Endometrial microvascular endothelial cells (primary cell): ENCODE measurements at regions not wholly inside any gene's neighbourhood (a gene's known extent, or its start where the extent isn't known, plus 50 kb on each side); places are given as distances from the start of the nearest gene placed in this dataset.
"Not testable (repeated sequence)": the region's sequence is repeated elsewhere in the genome, so short reads cannot be mapped to it uniquely, and the experiment has no call there.

Experiments
- in situ Hi-C: cut with HindIII; loops from 2 replicates; pipeline ENCODE4 v1.10.0; 2017; ENCODE audit warnings: low sequenced_read_pairs, low pct_unique_long_range_greater_than_20kb; ENCODE audit errors: inconsistent ontology term

DNA sequence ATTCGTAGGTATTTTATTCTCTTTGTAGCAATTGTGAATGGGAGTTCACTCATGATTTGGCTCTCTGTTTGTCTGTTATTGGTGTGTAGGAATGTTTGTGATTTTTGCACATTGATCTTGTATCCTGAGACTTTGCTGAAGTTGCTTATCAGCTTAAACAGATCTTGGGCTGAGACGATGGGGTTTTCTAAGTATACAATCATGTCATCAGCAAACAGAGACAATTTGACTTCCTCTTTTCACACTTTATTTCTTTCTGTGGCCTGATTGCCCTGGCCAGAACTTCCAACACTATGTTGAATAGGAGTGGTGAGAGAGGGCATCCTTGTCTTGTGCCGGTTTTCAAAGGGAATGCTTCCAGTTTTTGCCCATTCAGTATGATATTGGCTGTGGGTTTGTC, 252.3 kb upstream of the CTNNB1 start:
- in situ Hi-C loops: not testable (repeated sequence)

DNA sequence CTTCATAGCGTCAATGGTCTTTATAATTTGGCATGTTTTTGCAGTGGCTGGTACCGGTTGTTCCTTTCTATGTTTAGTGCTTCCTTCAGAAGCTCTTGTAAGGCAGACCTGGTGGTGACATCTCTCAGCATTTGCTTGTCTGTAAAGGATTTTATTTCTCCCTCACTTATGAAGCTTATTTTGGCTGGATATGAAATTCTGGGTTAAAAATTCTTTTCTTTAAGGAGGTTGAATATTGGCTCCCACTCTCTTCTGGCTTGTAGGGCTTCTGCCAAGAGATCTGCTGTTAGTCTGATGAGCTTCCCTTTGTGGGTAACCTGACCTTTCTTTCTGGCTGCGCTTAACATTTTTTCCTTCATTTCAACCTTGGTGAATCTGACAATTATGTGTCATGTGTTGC, 250.0 kb upstream of the CTNNB1 start:
- in situ Hi-C loops: not testable (repeated sequence)

DNA sequence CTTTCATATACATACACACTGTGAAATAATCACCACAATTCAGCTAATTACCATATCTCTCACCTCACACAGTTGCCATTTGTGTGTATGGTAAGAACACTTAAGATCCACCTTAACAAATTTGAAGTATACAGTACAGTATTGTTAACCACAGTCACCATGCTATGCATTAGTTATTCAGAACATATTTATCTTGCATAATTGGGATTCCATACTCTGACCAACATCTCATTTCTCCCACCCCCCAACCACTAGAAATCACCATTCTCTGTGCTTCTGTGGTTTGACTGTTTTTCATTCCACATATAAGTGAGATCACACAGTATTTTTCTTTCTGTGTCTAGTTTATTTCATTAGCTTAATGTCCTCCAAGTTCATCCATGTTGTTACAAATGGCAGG, 247.7 kb upstream of the CTNNB1 start:
- in situ Hi-C loops: no loop called here

DNA sequence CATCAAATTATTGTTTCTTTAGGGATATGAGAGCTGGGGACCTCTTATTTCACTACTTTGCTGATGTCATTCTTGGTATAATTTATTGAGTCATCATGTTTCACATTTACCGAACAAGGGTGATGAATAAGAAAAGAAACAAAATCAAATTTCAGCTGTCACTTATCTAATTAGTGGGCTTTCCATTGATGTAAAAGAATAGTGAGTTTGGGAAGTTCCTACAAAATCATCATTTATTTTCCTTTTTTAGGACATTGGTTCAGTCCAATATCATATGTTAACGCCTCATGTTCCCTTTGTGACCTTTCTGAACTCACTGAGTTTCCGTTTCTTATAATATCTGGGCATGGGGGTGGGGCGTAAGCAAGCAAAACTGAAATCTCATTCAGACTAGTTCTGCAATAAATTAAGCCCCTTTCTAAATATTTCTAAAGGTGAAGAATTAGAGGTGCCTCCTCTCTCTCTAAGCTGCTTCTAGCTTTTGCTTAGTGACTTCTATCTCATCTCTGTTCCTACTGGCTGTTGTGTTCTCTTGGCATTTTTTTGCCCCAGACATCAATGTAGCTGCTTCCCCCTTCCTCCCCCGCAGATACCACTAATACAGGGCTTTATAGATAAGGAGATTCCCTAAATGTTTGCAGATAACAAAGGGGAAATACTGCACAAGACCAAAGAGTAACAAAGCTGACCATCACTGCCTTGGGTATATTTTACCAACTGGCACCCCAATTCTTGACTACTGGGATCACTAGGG, 238.0 kb upstream of the CTNNB1 start:
- in situ Hi-C loops: no loop called here

DNA sequence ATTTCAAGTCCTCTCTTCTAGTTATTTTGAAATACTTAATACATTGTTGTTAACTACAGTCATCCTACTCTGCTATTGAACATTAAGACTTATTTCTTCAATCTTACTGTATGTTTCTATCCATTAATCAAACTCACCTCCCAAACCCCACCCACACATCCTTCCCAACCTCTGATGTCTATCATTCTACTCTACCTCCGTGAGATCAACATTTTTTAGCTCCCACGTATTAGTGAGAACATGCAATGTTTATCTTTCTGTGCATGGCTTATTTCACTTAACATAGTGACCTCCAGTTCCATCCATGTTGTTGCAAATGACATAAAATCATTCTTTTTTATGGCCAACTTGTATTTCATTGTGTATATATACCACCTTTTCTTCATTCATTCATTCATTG, 236.6 kb upstream of the CTNNB1 start:
- in situ Hi-C loops: no loop called here

DNA sequence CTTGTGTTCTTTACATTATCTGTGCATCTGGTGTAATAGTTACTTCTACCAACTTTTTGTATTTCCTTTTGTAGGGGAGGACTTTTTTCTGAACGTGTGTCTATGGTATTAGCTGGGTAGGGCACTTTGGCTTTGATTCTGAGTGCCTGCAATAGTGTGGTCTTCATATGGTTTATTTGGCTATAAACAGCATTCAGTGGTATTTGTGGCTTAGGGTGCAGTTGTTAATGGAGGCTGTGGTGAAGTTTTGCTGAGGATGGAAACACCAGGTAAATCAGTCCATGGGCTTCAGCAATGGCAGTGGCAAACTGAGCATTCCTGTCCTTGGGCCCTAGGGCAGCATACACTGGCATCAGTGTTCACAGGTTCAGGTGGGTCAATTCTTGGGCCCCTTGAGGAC, 230.6 kb upstream of the CTNNB1 start:
- in situ Hi-C loops: no loop called here

DNA sequence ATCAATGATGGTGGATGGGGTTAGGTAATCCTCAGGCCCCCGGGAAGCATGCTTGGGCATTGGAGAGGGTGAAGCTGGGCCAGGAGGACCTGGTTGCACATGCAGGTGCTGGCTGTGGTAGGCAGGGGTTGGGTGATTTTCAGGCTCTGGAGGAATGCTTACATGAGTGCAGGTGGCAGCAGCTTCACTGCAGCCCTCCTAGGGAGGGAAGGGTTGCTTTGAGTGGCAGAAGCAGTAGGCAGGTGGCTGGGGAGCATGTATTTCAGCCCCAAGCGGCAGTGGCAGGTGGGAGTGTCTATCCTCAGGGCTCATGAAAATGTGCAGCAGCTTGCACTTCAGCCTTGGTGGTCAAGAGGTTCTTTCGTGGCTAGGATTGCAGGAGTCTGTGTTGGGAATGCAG, 230.0 kb upstream of the CTNNB1 start:
- in situ Hi-C loops: no loop called here

DNA sequence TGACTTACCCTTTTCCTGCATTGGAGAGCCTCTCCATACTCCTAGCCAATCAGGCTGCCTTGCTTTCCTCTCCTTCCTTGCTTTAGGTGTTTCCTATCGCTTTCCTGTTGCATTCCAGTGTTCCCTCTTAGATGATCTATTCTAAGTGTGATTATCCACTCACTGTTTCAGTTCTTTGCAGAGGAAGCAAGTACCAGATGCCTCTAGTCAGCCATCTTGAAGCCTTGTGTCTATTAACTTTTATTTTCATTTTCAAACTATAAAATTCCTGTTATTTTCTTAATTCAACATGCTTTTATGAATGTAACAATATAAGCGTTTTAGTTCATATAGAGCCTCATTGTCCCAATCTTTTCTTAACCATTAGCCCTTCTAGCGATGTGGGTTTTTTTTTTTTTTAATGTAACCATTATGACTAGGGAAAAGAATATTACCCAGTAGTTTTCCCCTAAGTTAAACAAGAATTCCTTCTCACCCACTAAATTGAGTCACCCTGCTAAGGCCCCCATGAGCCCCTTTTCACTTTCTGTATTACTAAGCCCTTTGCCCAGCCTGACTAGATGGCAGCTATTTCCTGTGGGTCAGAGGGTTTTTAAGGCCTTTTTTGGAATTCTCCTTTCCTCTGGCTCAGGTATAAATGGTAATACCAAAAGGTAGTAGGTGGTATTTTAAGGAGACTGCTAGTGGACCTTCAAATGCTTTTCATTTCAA, 229.4 kb upstream of the CTNNB1 start:
- in situ Hi-C loops: no loop called here

DNA sequence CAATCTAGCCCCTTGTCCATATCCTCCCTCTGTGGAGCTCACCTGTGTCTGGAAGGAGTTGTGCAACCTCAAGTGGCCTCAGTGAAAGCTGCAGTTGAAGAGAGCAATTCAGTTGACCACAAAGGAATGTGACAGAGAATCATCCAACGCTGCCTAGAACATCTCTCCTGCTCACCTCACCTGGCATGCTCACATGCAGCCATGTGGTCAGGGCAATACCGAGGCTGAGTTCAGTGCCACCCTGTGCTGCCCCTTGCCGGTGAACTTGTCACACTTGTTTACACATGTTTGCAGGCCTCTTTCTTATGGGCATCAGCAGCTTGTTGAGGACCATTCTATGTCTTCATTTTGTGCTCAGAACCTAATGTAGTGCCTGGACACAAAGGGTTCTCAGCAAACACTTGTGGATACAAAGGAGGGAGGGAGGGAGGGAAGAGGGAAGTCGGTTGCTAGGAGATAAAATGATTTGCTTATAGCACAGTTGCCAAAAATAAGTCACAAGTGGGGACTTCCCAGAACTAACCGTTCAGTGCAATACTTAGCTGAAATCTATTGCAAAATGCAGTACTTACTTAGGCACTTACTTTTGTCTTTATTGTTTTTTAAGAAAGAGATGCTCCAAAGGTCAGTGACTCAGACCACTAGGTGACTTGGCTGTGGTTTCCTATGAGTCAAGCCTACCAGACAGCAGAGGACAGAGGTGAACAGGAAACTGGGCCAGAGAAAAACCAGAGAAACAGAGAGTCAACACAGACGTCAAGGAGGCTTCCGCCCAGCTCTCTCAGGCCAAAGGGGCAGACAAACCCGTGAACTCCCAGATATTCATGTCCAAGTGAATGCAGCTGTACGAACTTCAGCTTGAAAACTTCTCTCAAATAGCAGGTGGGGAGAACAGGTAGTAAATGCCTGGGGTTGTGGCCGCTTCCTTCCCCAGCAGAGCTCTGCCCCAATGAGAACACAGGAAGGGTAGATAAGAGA, 227.8 kb upstream of the CTNNB1 start:
- in situ Hi-C loops: no loop called here

DNA sequence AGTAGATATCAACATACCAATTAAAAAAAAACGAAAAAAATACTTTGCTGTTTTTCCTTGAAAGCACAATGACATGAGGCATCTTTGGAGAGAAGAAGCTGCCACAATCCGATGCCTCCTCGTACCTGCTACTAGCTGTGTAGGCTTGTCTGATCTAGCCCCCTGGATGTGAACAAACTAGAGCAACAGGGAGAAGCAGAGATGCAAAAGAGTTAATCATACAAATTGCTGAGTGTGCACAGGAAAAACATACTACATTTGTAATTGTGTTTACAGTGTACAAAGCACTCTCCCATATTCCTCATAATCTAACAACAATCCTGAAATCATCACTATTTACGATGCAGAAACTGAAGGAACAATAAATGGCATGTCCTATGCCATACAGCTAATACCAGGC, 227.0 kb upstream of the CTNNB1 start:
- in situ Hi-C loops: no loop called here

DNA sequence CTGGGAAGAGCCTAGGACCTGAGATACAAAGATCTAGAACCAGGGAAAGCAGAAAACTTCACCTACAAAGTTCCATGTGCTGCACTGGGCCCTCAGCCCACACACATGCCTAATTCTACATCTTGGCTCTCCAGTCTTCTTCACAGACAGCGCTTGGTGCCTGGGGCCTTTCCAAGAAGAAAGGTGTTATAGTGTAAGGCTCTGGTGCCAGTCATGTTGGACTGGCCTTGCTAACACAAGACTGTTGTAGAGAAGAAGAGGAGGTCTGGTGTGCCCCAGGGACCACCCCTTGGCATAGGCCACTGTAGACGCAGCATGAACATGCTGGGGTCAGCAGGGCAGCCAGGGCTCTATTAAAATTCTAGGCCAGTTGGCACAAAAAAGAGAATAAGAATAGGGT, 226.2 kb upstream of the CTNNB1 start:
- in situ Hi-C loops: no loop called here

DNA sequence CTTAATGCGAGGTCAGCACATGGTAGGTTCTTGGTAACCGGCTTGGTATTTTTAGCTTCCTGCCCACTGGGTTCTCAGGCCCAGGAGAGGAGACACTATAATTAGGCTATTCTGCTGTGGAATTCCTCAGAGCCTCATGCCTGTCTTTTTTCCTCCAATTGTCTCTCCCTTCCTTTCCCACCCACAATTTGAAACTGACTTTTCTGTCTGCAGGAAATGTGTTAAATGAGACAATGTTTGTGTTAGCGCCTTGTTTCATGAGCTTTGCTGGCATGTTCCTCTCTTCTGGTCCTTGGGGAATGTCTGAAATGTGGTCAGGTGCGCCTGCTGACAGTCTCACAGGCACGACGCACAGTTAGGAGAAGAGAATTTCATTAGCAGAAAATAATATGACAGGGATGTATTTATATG, 223.6 kb upstream of the CTNNB1 start:
- in situ Hi-C loops: no loop called here

DNA sequence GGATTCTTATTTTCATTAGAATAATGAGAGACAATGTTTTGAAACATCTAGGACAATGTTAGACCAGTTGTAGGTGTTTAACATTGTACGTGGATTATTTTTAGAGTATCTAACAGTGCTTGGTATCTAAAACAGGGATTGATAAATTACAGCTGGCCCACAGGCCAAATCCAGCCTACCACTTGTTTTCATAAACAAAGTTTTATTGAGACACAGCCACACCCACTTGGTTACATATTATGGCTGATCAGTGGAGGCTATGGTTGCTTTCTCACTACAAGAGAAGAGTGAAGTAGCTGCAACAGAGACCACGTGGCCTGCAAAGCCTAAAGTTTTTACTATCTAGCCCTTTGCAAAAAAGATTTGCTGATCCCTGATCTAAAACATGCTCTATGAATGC, 223.1 kb upstream of the CTNNB1 start:
- in situ Hi-C loops: no loop called here

DNA sequence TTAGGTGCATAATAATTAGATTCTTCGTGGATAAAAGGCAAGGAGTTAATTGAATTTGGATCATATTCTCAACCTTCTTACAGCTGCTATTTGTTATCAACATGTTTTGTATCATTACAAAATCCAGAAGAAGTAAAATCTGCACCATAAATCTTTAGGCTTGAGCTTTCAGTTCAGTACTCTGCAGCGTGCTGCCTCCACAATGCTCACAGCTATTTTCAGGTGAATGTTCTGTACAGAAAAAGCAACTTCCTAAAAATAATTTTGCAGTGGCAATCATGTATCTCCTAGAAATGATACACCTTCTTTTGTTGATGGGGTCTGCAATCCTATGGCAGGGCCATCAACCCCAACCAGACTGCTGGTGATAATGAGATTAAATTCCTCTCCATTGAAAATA, 220.9 kb upstream of the CTNNB1 start:
- in situ Hi-C loops: no loop called here

DNA sequence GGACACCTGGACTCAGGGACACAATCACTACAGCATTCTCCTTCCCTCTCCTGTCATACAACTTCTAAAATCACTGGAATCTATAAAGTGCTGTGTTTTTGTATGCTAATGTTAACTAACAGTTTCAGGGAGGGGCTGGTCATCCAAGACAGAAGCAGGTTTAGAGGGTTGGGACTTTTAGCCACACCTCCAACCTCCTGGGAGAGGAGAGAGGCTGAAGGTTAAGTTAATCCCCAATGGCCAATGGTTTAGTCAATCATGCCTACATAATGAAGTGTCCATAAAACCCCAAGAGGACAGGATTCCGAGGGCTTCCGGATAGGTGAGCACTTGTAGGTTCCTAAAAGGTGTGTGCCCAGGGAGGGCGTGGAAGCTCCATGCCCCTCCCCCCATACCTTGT, 219.3 kb upstream of the CTNNB1 start:
- in situ Hi-C loops: loop anchor here (10.0 kb wide), 1 partner anchor 225 kb away; no protein-coding TSS in a partner anchor

DNA sequence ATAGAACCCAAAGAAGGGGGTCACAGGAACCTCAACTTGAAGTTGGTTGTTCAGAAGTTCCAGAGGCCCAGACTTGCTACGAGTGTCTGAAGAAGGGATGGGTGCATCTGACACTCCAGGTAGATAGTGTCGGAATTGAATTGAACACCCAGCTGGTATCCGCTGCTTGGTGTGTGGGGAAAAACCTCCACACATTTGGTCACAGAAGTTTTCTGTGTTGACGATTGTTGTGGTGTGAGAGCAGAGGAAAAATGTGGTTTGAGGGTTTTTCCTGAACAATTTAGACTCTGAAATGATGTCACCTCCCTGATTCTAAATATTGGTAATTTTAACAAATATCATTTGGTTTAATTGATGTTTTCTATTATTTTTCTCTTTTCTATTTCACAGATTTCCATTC, 218.8 kb upstream of the CTNNB1 start:
- in situ Hi-C loops: loop anchor here (10.0 kb wide), 1 partner anchor 224 kb away; no protein-coding TSS in a partner anchor

DNA sequence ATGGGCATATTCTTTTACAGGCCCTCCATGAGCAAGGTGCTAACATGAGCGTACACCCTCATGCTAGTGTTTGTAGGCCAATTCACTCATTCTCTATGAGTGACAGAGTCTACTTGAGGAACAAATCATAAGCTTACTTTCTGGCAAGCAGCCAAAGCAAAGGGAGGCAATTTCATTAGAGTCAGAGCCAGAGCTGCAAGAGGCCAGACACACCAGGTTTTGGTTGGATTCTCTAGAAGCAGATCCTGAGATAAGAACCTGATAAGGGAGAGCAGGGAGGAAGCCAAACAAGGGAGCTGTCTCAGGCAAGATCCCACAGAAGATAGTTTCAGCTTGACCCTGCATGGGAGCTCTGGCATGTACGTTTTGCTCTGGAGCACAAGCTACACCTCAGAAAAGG, 214.1 kb upstream of the CTNNB1 start:
- in situ Hi-C loops: loop anchor here (10.0 kb wide), 1 partner anchor 220 kb away; no protein-coding TSS in a partner anchor

DNA sequence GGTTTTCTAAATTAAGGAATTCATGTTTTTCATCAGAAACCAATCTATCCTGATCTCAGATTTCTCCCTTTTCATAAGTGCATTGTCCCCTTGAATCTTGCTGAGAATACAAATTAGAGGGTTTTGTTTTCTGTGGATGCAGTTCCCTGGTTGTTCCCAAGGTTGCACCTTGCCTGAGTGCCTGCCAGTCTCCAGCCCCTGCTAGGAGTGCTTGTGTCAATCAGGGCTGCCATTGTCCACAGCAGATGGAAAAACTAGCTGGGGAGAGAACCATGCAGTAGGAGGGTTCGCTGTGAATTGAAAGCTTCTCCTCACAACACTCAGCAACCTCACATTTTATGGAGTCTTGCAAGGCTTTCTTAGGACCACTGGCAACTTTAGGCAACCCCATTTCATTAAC, 210.8 kb upstream of the CTNNB1 start:
- in situ Hi-C loops: loop anchor here (10.0 kb wide), 1 partner anchor 216 kb away; no protein-coding TSS in a partner anchor
